Pancreas (tissue), 10 donors: ENCODE measurements at regions not wholly inside any gene's neighbourhood (a gene's known extent, or its start where the extent isn't known, plus 50 kb on each side); places are given as distances from the start of the nearest gene placed in this dataset.

Experiments
- ATAC-seq, 4 donors: fragments of 200-7000 bp; cut with Tn5 transposase; one replicate each; pipeline versions ENCODE4 v1.8.0 to v1.9.1; 2020; ENCODE audit warnings: mild to moderate bottlenecking in 4 of 4, moderate library complexity in 4 of 4
- DNase-seq, 6 donors: peaks; one replicate each; pipeline ENCODE4 v3.0.0-alpha.2; 2020
- FAIRE-seq: peaks from 2 replicates; lab custom pipeline; 2012; peaks lifted over from hg19 to GRCh38; lab: Jason Lieb, UNC
- H3K27ac ChIP-seq, 4 donors: fragments of 200-600 bp; sonication (generic); 1 replicate in 3 of 4; 2 replicates in 1 of 4; pipeline versions ENCODE4 v1.5.0 to v1.8.0; 2020
- H3K27me3 ChIP-seq, 4 donors: fragments of 200-600 bp; one replicate each; pipeline ENCODE4 v1.8.0; 2021
- H3K36me3 ChIP-seq, 3 donors: fragments of 200-600 bp; sonication (generic) in 1 of 3; one replicate each; pipeline versions ENCODE4 v1.5.0 to v1.8.0; 2020 to 2021
- H3K4me1 ChIP-seq, 3 donors: fragments of 200-600 bp; one replicate each; pipeline ENCODE4 v1.8.0; 2021
- H3K4me3 ChIP-seq, 4 donors: fragments of 200-600 bp; sonication (generic) in 2 of 4; one replicate each; pipeline versions ENCODE4 v1.5.0 to v1.8.0; 2020 to 2021
- H3K9me3 ChIP-seq, 4 donors: fragments of 200-600 bp; one replicate each; pipeline ENCODE4 v1.8.0; 2021
- WGBS, 2 donors: extraction: QIAGEN DNeasy Blood & Tissue Kit; methylation state at CpG; one replicate each; pipeline ENCODE4 v1.1.7; 2013; 5-methylcytosine and 5-hydroxymethylcytosine counted together
- intact Hi-C, 3 donors: fragments of 100-400 bp; cut with DNase I; formaldehyde crosslinking; loops; one replicate each; pipeline versions ENCODE4 v1.11.1 to v1.14.2; 2022
- TF ChIP-seq, protein P1 (sequence below), 4 donors: fragments of 200-600 bp; sonication (generic) in 3 of 4; IDR thresholded peaks; one replicate each; pipeline versions ENCODE4 v1.5.0 to v1.8.0; 2021; ENCODE audit warnings: antibody characterized with exemption in 4 of 4
- donor health status: healthy with polysubstance abuse.
- donor health status: DM: no; HTN: no; CAD: no; lungs with moderate emphysema.
- donor health status: DM: no; HTN: no; CAD: no.
- donor health status: control.
- donor health status: control.
- donor health status: Bipolar disorder and iron deficiency.
- donor health status: DM: yes; HTN: yes; CAD: no.
- donor health status: DM: no; HTN: no; CAD: no.
- donor health status: DM: no; HTN: no; CAD: no.
- donor health status: DM: yes; HTN: yes; CAD: no.

GRCh38 chr1:30478799-30479563 is 244.4 kb downstream of the MATN1 start:
- no peak for FAIRE-seq
- intact Hi-C loops, result no loop called here

DNA sequence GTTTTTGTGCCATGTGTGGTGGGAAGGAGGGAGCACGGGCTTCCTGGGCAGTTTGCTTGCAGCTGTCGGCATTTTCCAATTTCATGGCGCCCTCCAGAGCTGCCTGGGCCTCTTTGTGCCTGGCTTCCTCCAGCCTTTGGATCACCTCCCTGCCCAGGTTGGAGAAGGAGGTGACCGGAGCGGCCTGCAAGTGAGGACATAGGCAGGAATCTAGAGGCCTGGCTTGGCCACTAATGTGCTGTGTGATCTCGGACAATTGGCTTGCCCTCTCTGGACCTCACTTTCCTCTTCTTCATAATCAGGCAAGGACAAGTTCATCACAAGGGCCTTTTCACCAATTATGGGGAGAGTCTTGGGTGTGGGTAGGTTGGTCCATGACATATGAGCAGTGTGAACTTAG is 245.1 kb downstream of the MATN1 start:
- Histone ChIP-seq H3K9me3 (no peaks in the 10 kb centered on the region), H3K27ac (no peak overlapping the region), H3K36me3 (no peaks in the 10 kb centered on the region), H3K4me1 (no peaks in the 10 kb centered on the region), H3K27me3 (no peaks in the 10 kb centered on the region), H3K4me3 (no peak overlapping the region)
- intact Hi-C loops, result no loop called here
- ATAC-seq, result no peak
- WGBS, 2 donors, result 86 to 95% methylated on average over 6 of the region's 6 CpGs
- no peak for FAIRE-seq
- TF ChIP-seq, protein P1, sequence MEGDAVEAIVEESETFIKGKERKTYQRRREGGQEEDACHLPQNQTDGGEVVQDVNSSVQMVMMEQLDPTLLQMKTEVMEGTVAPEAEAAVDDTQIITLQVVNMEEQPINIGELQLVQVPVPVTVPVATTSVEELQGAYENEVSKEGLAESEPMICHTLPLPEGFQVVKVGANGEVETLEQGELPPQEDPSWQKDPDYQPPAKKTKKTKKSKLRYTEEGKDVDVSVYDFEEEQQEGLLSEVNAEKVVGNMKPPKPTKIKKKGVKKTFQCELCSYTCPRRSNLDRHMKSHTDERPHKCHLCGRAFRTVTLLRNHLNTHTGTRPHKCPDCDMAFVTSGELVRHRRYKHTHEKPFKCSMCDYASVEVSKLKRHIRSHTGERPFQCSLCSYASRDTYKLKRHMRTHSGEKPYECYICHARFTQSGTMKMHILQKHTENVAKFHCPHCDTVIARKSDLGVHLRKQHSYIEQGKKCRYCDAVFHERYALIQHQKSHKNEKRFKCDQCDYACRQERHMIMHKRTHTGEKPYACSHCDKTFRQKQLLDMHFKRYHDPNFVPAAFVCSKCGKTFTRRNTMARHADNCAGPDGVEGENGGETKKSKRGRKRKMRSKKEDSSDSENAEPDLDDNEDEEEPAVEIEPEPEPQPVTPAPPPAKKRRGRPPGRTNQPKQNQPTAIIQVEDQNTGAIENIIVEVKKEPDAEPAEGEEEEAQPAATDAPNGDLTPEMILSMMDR (IDR thresholded peaks at IDR 0.05), result no peak
- no peak for DNase-seq

More at GRCh38 chr1:30478799-30479563, 244.4 kb downstream of the MATN1 start:
- Histone ChIP-seq H3K27me3 (no peaks in the 10 kb centered on the region), H3K36me3 (no peaks in the 10 kb centered on the region), H3K4me1 (no peaks in the 10 kb centered on the region), H3K9me3 (no peaks in the 10 kb centered on the region), H3K27ac (no peak overlapping the region), H3K4me3 (no peak overlapping the region)
- ATAC-seq (no peak), DNase-seq (no peak)
- TF ChIP-seq, protein P1 (IDR thresholded peaks at IDR 0.05), result no peak
- WGBS, 2 donors, result 78 to 86% methylated on average over 12 of the region's 13 CpGs

DNA sequence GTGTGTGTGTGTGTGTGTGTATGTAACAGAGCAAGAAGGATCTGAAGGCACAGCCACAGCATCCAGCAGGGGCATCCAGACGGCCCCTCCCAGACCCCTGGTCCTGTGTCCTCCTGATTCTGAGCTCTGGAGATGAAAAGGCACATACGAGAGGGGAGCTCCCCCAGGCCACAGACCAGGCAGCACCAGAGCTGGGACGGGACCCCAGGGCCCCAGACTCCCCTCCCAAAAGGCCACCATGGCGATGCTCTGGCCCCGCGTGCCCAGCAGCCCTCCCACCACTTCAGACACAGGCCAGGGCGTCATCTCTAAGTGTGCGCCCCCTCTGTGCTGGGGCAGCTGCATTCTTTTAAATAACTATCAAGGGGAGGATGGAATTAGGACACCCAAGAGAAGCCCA is 245.8 kb downstream of the MATN1 start:
- ATAC-seq (no peak), FAIRE-seq (no peak), DNase-seq (no peak)
- intact Hi-C loops, result no loop called here
- no peak overlapping the region for H3K27ac ChIP-seq
- H3K36me3 ChIP-seq, result no peaks in the 10 kb centered on the region
- H3K4me1 ChIP-seq, result no peaks in the 10 kb centered on the region
- TF ChIP-seq, protein P1 (IDR thresholded peaks at IDR 0.05), result no peak
- no peaks in the 10 kb centered on the region for H3K9me3 ChIP-seq
- H3K27me3 ChIP-seq, result no peaks in the 10 kb centered on the region
- H3K4me3 ChIP-seq, result no peak overlapping the region
- WGBS, 2 donors, result 71 to 86% methylated on average over 8 of the region's 8 CpGs

DNA sequence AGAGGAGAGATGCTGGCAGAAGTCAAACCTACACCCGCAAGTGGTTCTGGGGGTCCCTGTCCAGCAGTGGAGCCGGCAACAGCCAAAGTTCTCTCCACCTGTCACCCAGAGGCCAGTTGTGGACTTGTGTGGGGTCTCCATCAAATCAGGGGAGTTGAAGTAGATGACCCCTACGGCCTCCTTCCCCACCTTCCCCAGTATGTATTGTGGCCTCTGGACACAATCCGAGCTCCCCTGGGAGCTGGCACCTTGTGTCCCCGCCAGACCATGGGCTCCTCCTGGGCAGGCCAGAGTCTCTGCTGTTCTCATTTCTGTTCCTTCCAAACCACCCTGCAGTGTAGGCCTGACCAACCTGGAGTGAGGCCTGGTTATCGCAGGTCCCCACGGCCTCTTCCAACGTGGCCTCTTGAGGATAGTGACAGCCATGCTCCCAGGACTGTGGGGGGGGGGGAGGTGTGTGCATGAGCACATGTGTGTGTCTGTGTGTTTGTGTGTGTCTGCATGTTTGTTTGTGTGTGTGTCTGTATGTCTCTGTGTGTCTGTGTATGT is 246.4 kb downstream of the MATN1 start:
- intact Hi-C loops, result no loop called here
- Histone ChIP-seq H3K27me3 (no peaks in the 10 kb centered on the region), H3K27ac (no peak overlapping the region), H3K9me3 (no peaks in the 10 kb centered on the region), H3K4me3 (no peak overlapping the region), H3K36me3 (no peaks in the 10 kb centered on the region), H3K4me1 (no peaks in the 10 kb centered on the region)
- WGBS, 2 donors, result 81 to 87% methylated on average over 8 of the region's 8 CpGs
- DNase-seq (no peak), ATAC-seq (no peak), FAIRE-seq (no peak)
- TF ChIP-seq, protein P1 (IDR thresholded peaks at IDR 0.05), result no peak

DNA sequence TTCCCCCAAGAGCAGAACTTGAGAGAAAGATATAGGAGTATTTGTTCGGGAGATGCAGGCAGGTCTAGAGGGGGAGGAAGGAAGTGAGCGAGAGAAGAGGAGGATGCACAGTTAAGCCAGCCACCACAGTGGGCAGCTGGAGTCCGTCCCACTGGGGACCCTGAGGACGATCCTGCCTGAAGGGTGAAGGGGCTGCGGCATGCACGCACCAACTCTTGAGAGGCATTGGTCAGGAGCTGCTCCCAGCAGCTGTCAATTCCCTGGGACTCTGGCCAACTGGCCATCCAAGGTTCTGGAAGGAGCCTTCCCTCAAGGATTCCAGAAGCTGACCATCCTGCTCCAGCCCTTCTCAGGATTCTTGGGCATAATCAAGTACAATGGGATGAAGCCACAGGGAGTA is 246.9 kb downstream of the MATN1 start:
- 47 to 58% methylated on average over 6 of the region's 6 CpGs for WGBS, 2 donors
- H3K4me3 ChIP-seq, result no peak overlapping the region

More for the DNA sequence above, 246.9 kb downstream of the MATN1 start:
- TF ChIP-seq, protein P1 (IDR thresholded peaks at IDR 0.05), result no peak
- H3K4me1 ChIP-seq, result no peaks in the 10 kb centered on the region
- H3K27me3 ChIP-seq, result no peaks in the 10 kb centered on the region
- H3K27ac ChIP-seq, result no peak overlapping the region
- intact Hi-C loops, result no loop called here
- no peak for DNase-seq
- H3K9me3 ChIP-seq, result no peaks in the 10 kb centered on the region
- no peak for ATAC-seq
- no peaks in the 10 kb centered on the region for H3K36me3 ChIP-seq
- no peak for FAIRE-seq
